Parathyroid adenoma (tissue), 2 donors: ENCODE measurements at regions not wholly inside any gene's neighbourhood (a gene's known extent, or its start where the extent isn't known, plus 50 kb on each side); places are given as distances from the start of the nearest gene placed in this dataset.
A peak's percentile ranks its signal among the peaks of the same experiment; 100 is the strongest.

ENCODE experiments used
- H2AFZ ChIP-seq: fragments of 300-600 bp; sonication (generic); one replicate; pipeline ENCODE4 v1.7.0; 2017; ENCODE audit warnings: antibody characterized with exemption, mild to moderate bottlenecking
- H3K27ac ChIP-seq: fragments of 300-600 bp; sonication (generic); one replicate; pipeline ENCODE4 v1.7.0; 2017
- H3K27me3 ChIP-seq: fragments of 300-600 bp; sonication (generic); one replicate; pipeline ENCODE4 v1.7.0; 2017; ENCODE audit warnings: low read length; ENCODE audit not compliant: control insufficient read depth, insufficient read depth
- H3K36me3 ChIP-seq: fragments of 300-600 bp; sonication (generic); one replicate; pipeline ENCODE4 v1.7.0; 2017; ENCODE audit warnings: low read length; ENCODE audit not compliant: control insufficient read depth, insufficient read depth
- H3K4me1 ChIP-seq: fragments of 300-600 bp; sonication (generic); one replicate; pipeline ENCODE4 v1.7.0; 2017; ENCODE audit warnings: control low read depth
- H3K4me2 ChIP-seq: fragments of 300-600 bp; sonication (generic); one replicate; pipeline ENCODE4 v1.7.0; 2017; ENCODE audit warnings: low read length
- H3K4me3 ChIP-seq: fragments of 300-600 bp; sonication (generic); one replicate; pipeline ENCODE4 v1.7.0; 2017; ENCODE audit warnings: low read depth, low read length
- H3K79me2 ChIP-seq: fragments of 300-600 bp; sonication (generic); one replicate; pipeline ENCODE4 v1.7.0; 2017; ENCODE audit warnings: control low read depth
- H3K9ac ChIP-seq: fragments of 300-600 bp; sonication (generic); one replicate; pipeline ENCODE4 v1.7.0; 2017; ENCODE audit warnings: mild to moderate bottlenecking
- H3K9me3 ChIP-seq: fragments of 300-600 bp; sonication (generic); one replicate; pipeline ENCODE4 v1.7.0; 2017; ENCODE audit warnings: low read length; ENCODE audit not compliant: control insufficient read depth
- CTCF ChIP-seq: fragments of 300-600 bp; sonication (generic); IDR thresholded peaks from one replicate; pipeline ENCODE4 v1.7.0; 2017; ENCODE audit warnings: antibody characterized with exemption, mild to moderate bottlenecking
- donor health status: primary hyperparathyroidism.

- no peak for TF ChIP-seq CTCF
- no peaks in the 10 kb centered on the region for H3K27me3 ChIP-seq
These were observed 986.2 kb upstream of the CITED2 start for GRCh38 chr6:140360651-140361050.

GRCh38 chr6:140355476-140355875, 981.0 kb upstream of the CITED2 start:
- Histone ChIP-seq H3K27me3 (no peaks in the 10 kb centered on the region), H3K4me3 (no peak overlapping the region), H2AFZ (no peak overlapping the region)

More at GRCh38 chr6:140360651-140361050, 986.2 kb upstream of the CITED2 start:
- no peaks in the 10 kb centered on the region for H3K9me3 ChIP-seq
- H3K79me2 ChIP-seq, result no peaks in the 10 kb centered on the region
- H3K9ac ChIP-seq, result no peak overlapping the region
- H3K4me1 ChIP-seq, result no peaks in the 10 kb centered on the region
- H2AFZ ChIP-seq, result no peak overlapping the region
- H3K36me3 ChIP-seq, result no peaks in the 10 kb centered on the region
- H3K4me2 ChIP-seq, result no peak overlapping the region
- H3K27ac ChIP-seq, result no peak overlapping the region
- no peak overlapping the region for H3K4me3 ChIP-seq

GRCh38 chr6:140354296-140354695, 979.8 kb upstream of the CITED2 start:
- TF ChIP-seq CTCF, result no peak
- H3K27ac ChIP-seq, result no peak overlapping the region
- H3K9me3 ChIP-seq, result no peaks in the 10 kb centered on the region
- H3K4me3 ChIP-seq, result no peak overlapping the region
- no peaks in the 10 kb centered on the region for H3K27me3 ChIP-seq
- H3K4me2 ChIP-seq, result no peak overlapping the region
- no peaks in the 10 kb centered on the region for H3K36me3 ChIP-seq
- no peak overlapping the region for H3K9ac ChIP-seq
- H3K4me1 ChIP-seq, result no peaks in the 10 kb centered on the region
- H3K79me2 ChIP-seq, result no peaks in the 10 kb centered on the region
- H2AFZ ChIP-seq, result no peak overlapping the region

More at GRCh38 chr6:140355476-140355875, 981.0 kb upstream of the CITED2 start:
- TF ChIP-seq CTCF, result no peak
- no peaks in the 10 kb centered on the region for H3K79me2 ChIP-seq
- H3K27ac ChIP-seq, result no peak overlapping the region
- no peaks in the 10 kb centered on the region for H3K9me3 ChIP-seq
- H3K4me2 ChIP-seq, result no peak overlapping the region
- no peaks in the 10 kb centered on the region for H3K36me3 ChIP-seq
- H3K9ac ChIP-seq, result no peak overlapping the region
- H3K4me1 ChIP-seq, result no peaks in the 10 kb centered on the region

GRCh38 chr6:140353536-140353935, 979.1 kb upstream of the CITED2 start:
- no peak for TF ChIP-seq CTCF
- Histone ChIP-seq H2AFZ (no peak overlapping the region), H3K27me3 (no peaks in the 10 kb centered on the region), H3K9ac (no peak overlapping the region), H3K27ac (no peak overlapping the region), H3K4me2 (no peak overlapping the region), H3K79me2 (no peaks in the 10 kb centered on the region), H3K4me3 (no peak overlapping the region), H3K36me3 (no peaks in the 10 kb centered on the region), H3K9me3 (no peaks in the 10 kb centered on the region), H3K4me1 (no peaks in the 10 kb centered on the region)

- H2AFZ ChIP-seq, result peak overlapping the region; percentile 39
- no peak overlapping the region for H3K27ac ChIP-seq
- H3K27me3 ChIP-seq, result no peaks in the 10 kb centered on the region
- no peaks in the 10 kb centered on the region for H3K36me3 ChIP-seq
- H3K9ac ChIP-seq, result no peak overlapping the region
- peaks cover 4% of the 10 kb centered on the region for H3K4me1 ChIP-seq
- no peak for TF ChIP-seq CTCF
- H3K4me3 ChIP-seq, result no peak overlapping the region
- H3K4me2 ChIP-seq, result no peak overlapping the region
- H3K79me2 ChIP-seq, result no peaks in the 10 kb centered on the region
- H3K9me3 ChIP-seq, result no peaks in the 10 kb centered on the region
These were observed 972.0 kb upstream of the CITED2 start for GRCh38 chr6:140346428-140346827.
